Epithelial cell of proximal tubule (primary cell): ENCODE measurements at regions not wholly inside any gene's neighbourhood (a gene's known extent, or its start where the extent isn't known, plus 50 kb on each side); places are given as distances from the start of the nearest gene placed in this dataset.
A peak's percentile ranks its signal among the peaks of the same experiment; 100 is the strongest.

Source experiments
- DNase-seq: peaks from one replicate; pipeline ENCODE4 v3.0.0-alpha.2; 2011; ENCODE audit warnings: low read depth
- H3K4me3 ChIP-seq: 2 replicates; pipeline ENCODE4 v1.5.1; 2011; ENCODE audit warnings: low read depth, mild to moderate bottlenecking, low read length
- TF ChIP-seq, protein P1 (sequence below): conservative IDR thresholded peaks from 2 replicates; pipeline ENCODE4 v1.5.1; 2012; ENCODE audit warnings: low read depth, mild to moderate bottlenecking, low read length

DNA sequence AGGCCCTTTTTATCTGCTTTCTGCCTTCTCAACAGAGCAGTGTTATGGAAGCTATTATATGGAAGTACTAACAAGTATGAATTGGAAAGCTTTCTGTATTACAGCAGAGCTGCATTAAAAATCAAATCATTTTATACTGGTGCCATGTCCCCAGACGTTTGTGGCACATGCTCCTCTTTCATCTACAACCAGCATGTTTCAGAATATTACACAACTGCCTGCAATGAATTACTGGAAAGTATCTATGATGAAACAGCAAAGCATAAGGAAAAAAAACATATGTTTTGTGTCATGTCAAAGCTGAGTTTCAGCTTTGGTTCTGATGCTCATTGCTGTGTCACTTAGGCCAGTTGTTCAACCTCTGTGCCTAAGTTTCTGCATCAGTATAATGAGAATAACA is 576.8 kb downstream of the GBA3 start:
- TF ChIP-seq, protein P1, sequence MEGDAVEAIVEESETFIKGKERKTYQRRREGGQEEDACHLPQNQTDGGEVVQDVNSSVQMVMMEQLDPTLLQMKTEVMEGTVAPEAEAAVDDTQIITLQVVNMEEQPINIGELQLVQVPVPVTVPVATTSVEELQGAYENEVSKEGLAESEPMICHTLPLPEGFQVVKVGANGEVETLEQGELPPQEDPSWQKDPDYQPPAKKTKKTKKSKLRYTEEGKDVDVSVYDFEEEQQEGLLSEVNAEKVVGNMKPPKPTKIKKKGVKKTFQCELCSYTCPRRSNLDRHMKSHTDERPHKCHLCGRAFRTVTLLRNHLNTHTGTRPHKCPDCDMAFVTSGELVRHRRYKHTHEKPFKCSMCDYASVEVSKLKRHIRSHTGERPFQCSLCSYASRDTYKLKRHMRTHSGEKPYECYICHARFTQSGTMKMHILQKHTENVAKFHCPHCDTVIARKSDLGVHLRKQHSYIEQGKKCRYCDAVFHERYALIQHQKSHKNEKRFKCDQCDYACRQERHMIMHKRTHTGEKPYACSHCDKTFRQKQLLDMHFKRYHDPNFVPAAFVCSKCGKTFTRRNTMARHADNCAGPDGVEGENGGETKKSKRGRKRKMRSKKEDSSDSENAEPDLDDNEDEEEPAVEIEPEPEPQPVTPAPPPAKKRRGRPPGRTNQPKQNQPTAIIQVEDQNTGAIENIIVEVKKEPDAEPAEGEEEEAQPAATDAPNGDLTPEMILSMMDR: no peak
- H3K4me3 ChIP-seq: no peak overlapping the region
- no peak for DNase-seq

DNA sequence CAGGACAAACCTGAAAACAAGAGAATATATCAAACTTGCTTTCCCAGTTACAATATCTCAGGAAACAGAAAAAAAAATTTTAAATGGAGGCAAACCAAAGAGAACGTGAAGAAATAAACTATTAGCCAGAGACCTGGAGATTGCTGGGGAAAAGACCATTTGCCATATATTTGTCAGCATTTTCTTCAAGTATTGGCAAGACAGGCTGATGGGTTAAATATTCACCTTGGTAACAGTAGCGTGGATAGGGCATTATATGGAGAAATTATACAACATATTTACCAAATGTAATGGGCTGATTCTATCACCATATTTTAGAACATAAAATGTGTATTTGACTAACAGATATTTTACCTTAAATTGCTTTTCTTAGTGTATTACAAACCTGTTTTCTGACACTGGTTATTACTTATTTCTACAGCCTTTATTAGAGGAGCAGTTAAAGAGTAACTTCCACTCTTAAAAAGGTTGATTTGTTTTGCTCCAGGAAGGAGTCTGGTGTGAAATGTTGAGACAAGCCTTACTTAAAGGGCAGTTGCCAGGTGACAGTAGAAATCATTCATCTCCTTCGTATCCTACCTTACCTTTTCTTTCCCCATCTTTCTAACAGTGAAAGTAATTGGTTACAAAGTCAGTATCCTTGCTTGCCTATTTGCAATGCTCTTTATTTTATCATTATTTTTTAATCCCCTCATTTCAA is 575.5 kb downstream of the GBA3 start:
- peak; percentile 41 for DNase-seq
- TF ChIP-seq, protein P1: no peak
- H3K4me3 ChIP-seq: no peak overlapping the region

DNA sequence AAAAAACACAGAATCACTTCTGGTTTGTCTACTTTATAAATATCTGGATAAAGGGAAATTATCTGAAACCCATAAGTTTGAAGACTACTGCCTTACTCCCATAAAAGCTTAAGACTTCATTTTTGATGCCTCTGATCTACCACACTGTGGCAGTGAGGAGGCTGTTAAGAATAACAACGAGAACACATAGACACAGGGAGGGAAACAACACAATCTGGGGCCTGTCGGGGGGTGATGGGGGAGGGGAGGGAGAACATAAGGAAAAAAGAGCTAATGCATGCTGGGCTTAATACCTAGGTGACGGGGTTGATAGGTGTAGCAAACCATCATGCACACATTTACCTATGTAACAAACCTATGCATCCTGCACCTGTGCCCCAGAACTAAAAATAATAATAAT is 573.7 kb downstream of the GBA3 start:
- TF ChIP-seq, protein P1: peak; percentile 21
- H3K4me3 ChIP-seq: no peak overlapping the region
- DNase-seq: no peak

DNA sequence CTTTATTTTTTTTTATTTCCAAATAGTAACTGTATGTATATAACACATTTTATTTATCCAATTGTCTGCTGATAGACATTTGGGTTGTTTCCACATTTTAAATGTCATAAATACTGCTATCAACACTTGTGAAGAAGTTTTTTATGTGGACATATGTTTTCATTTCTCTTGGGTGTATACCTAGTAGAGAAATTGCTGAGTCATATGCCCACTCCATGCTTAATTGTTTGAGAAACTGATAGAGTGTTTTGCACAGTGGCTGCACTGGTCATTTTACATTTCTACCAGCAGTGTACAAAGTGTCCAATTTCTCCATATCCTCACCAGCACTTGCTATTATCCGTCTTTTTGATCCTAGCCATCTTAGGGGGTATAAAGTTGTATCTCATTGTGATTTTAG is 567.8 kb downstream of the GBA3 start:
- no peak overlapping the region for H3K4me3 ChIP-seq
- TF ChIP-seq, protein P1: no peak
- no peak for DNase-seq

DNA sequence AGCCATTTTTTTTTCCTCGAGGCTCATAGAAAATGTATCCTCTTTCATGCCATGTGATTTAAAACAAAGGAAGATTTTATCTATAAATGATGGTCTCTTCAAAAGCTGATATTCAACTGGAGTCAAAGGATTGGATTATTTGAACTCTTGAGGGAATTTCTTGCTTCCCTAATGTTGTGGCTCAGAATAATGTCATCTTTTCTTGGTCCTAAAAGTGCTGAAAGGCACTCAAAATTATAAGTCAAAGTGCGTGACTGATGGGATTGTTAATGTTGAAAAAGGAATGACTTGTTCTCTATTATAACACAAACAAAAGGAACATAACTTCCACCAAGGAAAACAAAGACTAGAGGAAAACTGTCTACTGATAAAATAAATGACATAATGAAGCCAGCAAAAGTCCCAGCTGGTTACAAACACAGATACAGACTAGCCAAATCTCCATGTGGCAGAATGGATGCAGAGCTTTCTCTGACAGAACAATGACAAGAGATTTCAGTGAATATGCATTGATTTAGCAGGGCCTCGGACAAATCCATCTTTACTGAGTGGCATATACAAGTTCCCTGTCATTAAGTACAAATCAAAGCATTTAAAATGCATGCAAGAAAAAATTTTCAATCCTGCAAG is 552.6 kb downstream of the GBA3 start:
- TF ChIP-seq, protein P1: no peak
- no peak overlapping the region for H3K4me3 ChIP-seq
- no peak for DNase-seq

DNA sequence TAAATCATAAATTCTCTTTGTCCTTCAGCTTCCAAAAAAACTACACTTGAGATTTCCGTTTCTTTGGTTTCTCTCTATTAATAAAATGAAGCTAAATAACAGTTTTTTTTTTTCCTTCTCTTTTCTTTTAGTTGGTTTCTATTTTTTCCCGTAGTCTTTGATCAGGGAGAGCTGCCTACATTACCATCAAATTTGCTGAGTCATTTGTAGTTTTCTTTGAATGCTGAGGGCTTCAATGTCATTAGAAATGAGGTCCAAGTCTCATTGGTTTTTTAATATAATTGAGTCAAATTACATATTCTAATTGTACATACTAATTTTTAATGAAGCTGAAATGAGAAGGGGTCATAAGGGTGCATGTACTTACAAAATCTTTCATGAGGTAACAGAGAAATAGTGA is 550.2 kb downstream of the GBA3 start:
- TF ChIP-seq, protein P1: no peak
- DNase-seq: no peak

DNA sequence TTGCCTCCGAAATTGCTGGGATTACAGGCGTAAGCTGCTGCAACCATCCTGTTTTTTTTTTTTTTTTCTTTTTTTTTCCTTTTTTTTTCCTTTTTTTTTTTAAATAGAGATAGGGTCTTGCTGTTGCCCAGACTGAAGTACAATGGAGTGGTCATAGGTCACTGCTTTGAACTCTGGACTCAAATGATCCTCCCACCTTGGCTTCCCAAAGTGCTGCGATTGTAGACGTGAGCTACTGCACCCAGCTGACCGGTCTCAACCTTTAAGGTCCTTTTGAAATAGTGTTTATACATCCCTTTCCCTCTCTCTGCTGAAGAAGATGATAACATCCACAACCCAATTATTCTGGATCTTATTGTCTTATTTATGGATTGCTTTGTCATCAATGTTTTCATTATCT is 548.7 kb downstream of the GBA3 start:
- no peak for DNase-seq
- TF ChIP-seq, protein P1: no peak
- no peak overlapping the region for H3K4me3 ChIP-seq

More for the DNA sequence above, 550.2 kb downstream of the GBA3 start:
- no peak overlapping the region for H3K4me3 ChIP-seq
